Neural progenitor cell (in vitro differentiated cells): ENCODE measurements at regions not wholly inside any gene's neighbourhood (a gene's known extent, or its start where the extent isn't known, plus 50 kb on each side); places are given as distances from the start of the nearest gene placed in this dataset.

Experiments used
- CTCF ChIP-seq: fragments of 200-600 bp; sonication (generic); IDR thresholded peaks from 2 replicates; pipeline ENCODE4 v1.5.1; 2017; ENCODE audit warnings: antibody characterized with exemption, mild to moderate bottlenecking
- EZH2phosphoT487 ChIP-seq: fragments of 200-600 bp; sonication (generic); IDR thresholded peaks from 2 replicates; pipeline ENCODE4 v1.6.1; 2017; ENCODE audit warnings: antibody characterized with exemption

- no peak for TF ChIP-seq CTCF
- no peak for TF ChIP-seq EZH2phosphoT487
Observed at GRCh38 chr1:166490437-166490991, 323.7 kb upstream of the FAM78B start.
